Smooth muscle cell of the brain vasculature (primary cell): ENCODE measurements at regions not wholly inside any gene's neighbourhood (a gene's known extent, or its start where the extent isn't known, plus 50 kb on each side); places are given as distances from the start of the nearest gene placed in this dataset.

Experiments used
- DNase-seq: peaks from one replicate; pipeline ENCODE4 v3.0.0-alpha.2; 2012; ENCODE audit warnings: low read depth, low spot score

GRCh38 chr10:3241274-3241921 lies 68.8 kb upstream of the PITRM1 start:
- DNase-seq = no peak

GRCh38 chr10:3239920-3240894 lies 67.6 kb upstream of the PITRM1 start:
- no peak for DNase-seq

- DNase-seq = peak; percentile 39
Observed at GRCh38 chr10:3239066-3239919, 66.7 kb upstream of the PITRM1 start.

- no peak for DNase-seq
Observed at GRCh38 chr10:3238115-3238871, 65.7 kb upstream of the PITRM1 start.

GRCh38 chr10:3237530-3237929 lies 64.9 kb upstream of the PITRM1 start:
- no peak for DNase-seq

GRCh38 chr10:3236644-3237404 lies 64.2 kb upstream of the PITRM1 start:
- no peak for DNase-seq

- DNase-seq = no peak
Observed at GRCh38 chr10:3235996-3236510, 63.5 kb upstream of the PITRM1 start.

GRCh38 chr10:3235395-3235794 lies 62.8 kb upstream of the PITRM1 start:
- DNase-seq = no peak

- no peak for DNase-seq
Observed at GRCh38 chr10:3233486-3233990, 61.0 kb upstream of the PITRM1 start.

- peak; percentile 61 for DNase-seq
Observed at GRCh38 chr10:3231951-3232730, 59.6 kb upstream of the PITRM1 start.

GRCh38 chr10:3229815-3230214 lies 57.2 kb upstream of the PITRM1 start:
- DNase-seq = no peak

GRCh38 chr10:3228629-3228945 lies 56.0 kb upstream of the PITRM1 start:
- DNase-seq = no peak

GRCh38 chr10:3226960-3227744 lies 54.6 kb upstream of the PITRM1 start:
- peak; percentile 70 for DNase-seq

GRCh38 chr10:3225561-3225960 lies 53.0 kb upstream of the PITRM1 start:
- no peak for DNase-seq

- no peak for DNase-seq
Observed at GRCh38 chr10:3224241-3224640, 51.7 kb upstream of the PITRM1 start.

- DNase-seq = no peak
Observed at GRCh38 chr10:3222626-3223025, 50.0 kb upstream of the PITRM1 start.
